ENCODE measurements at regions not wholly inside any gene's neighbourhood (a gene's known extent, or its start where the extent isn't known, plus 50 kb on each side); places are given as distances from the start of the nearest gene placed in this dataset.

DNA sequence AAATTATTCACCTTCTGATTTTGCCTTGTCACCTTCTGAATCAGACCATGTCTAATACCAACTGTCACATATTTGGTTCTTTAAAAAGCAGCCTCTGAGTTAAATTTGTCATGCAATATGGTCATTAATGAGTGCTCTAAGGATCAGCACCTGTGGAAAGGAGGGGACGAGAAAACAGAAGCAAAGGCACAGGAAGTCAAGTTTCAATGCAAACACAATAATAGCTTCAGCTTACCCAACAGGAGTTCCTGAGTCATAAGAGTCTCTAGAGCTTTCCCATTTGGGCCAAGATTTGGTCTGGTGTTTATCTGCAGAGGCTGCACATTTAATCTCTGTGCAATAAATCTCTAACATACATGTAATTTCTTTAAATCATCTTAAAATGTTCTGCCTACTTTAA is 889.8 kb downstream of the CDH8 start:
- H3K4me3 ChIP-seq (ENCODE audit: low read length): no peak overlapping the region
- no peaks in the 10 kb centered on the region for H3K9me2 ChIP-seq (replicated peaks; ENCODE audit: low read length)
- no peaks in the 10 kb centered on the region for H3K79me2 ChIP-seq (ENCODE audit: low read length)
- no peak overlapping the region for H2AFZ ChIP-seq (ENCODE audit: low read length)
- no peaks in the 10 kb centered on the region for H3K36me3 ChIP-seq (ENCODE audit: low read depth, low read length)
- H4K20me1 ChIP-seq (ENCODE audit: low read length): no peaks in the 10 kb centered on the region
- H3K27me3 ChIP-seq (ENCODE audit: low read length): no peaks in the 10 kb centered on the region
- no peaks in the 10 kb centered on the region for H3K9me3 ChIP-seq (ENCODE audit: low read length)
- no peak for TF ChIP-seq EZH2phosphoT487 (IDR thresholded peaks at IDR 0.05; ENCODE audit: borderline replicate concordance, low read length)
- TF ChIP-seq, protein P1, sequence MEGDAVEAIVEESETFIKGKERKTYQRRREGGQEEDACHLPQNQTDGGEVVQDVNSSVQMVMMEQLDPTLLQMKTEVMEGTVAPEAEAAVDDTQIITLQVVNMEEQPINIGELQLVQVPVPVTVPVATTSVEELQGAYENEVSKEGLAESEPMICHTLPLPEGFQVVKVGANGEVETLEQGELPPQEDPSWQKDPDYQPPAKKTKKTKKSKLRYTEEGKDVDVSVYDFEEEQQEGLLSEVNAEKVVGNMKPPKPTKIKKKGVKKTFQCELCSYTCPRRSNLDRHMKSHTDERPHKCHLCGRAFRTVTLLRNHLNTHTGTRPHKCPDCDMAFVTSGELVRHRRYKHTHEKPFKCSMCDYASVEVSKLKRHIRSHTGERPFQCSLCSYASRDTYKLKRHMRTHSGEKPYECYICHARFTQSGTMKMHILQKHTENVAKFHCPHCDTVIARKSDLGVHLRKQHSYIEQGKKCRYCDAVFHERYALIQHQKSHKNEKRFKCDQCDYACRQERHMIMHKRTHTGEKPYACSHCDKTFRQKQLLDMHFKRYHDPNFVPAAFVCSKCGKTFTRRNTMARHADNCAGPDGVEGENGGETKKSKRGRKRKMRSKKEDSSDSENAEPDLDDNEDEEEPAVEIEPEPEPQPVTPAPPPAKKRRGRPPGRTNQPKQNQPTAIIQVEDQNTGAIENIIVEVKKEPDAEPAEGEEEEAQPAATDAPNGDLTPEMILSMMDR (conservative IDR thresholded peaks at IDR 0.05; ENCODE audit: low read depth, low read length): no peak
- no peak for TF ChIP-seq EZH2 (IDR thresholded peaks at IDR 0.05; ENCODE audit: low read length, unreplicated experiment)
- no peak overlapping the region for H3K4me2 ChIP-seq (ENCODE audit: low read length)
- BruUV-seq (replicated peaks): no TSS peak
- intact Hi-C loops (cut with micrococcal nuclease): no loop called here
- DNase-seq: no peak
- H3K27ac ChIP-seq (ENCODE audit: low read length): no peak overlapping the region
- no peaks in the 10 kb centered on the region for H3K4me1 ChIP-seq (ENCODE audit: insufficient read depth, low read length)
- POLR2A ChIA-PET (ENCODE audit: unreplicated experiment): no interaction called here
- ATAC-seq: no peak
- CTCF ChIA-PET: no interaction called here
- no peaks in the 10 kb centered on the region for H3F3A ChIP-seq (ENCODE audit: low read length, unreplicated experiment)
- no peak overlapping the region for H3K9ac ChIP-seq (ENCODE audit: low read length)

DNA sequence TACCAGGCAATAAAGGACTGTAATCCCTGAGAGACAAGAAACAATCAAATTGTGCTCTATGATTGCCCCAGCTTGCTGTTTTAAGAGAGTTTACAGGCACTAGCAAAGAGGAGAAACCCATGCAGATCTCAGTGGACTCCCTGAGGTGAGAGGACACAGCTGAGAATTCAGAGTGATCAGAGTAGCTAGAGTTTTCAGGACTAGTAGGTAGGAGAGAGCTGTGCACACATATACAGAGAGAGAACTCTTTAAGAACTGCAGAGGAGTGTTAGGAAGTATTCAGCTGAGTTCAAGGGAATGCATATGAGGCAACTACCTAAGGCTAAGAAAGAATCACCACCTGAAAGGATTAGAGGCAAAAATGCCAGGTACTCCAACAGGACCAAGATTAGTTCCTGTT is 904.8 kb downstream of the CDH8 start:
- Histone ChIP-seq H3K9me3 (ENCODE audit: low read length) (no peaks in the 10 kb centered on the region), H3K4me1 (ENCODE audit: insufficient read depth, low read length) (no peaks in the 10 kb centered on the region), H3K79me2 (ENCODE audit: low read length) (no peaks in the 10 kb centered on the region), H3K4me2 (ENCODE audit: low read length) (no peak overlapping the region), H3K27me3 (ENCODE audit: low read length) (no peaks in the 10 kb centered on the region), H3K9me2 (replicated peaks; ENCODE audit: low read length) (no peaks in the 10 kb centered on the region), H3F3A (ENCODE audit: low read length, unreplicated experiment) (no peaks in the 10 kb centered on the region), H3K36me3 (ENCODE audit: low read depth, low read length) (no peaks in the 10 kb centered on the region), H3K9ac (ENCODE audit: low read length) (no peak overlapping the region), H3K4me3 (ENCODE audit: low read length) (no peak overlapping the region), H2AFZ (ENCODE audit: low read length) (no peak overlapping the region), H3K27ac (ENCODE audit: low read length) (no peak overlapping the region), H4K20me1 (ENCODE audit: low read length) (no peaks in the 10 kb centered on the region)
- DNase-seq (no peak), ATAC-seq (no peak)
- TF ChIP-seq, protein P1 (conservative IDR thresholded peaks at IDR 0.05; ENCODE audit: low read depth, low read length): no peak
- TF ChIP-seq EZH2 (IDR thresholded peaks at IDR 0.05; ENCODE audit: low read length, unreplicated experiment): no peak
- no peak for TF ChIP-seq EZH2phosphoT487 (IDR thresholded peaks at IDR 0.05; ENCODE audit: borderline replicate concordance, low read length)
- POLR2A ChIA-PET (ENCODE audit: unreplicated experiment): no interaction called here
- CTCF ChIA-PET: no interaction called here
- intact Hi-C loops (cut with micrococcal nuclease): no loop called here
- no TSS peak for BruUV-seq (replicated peaks)

DNA sequence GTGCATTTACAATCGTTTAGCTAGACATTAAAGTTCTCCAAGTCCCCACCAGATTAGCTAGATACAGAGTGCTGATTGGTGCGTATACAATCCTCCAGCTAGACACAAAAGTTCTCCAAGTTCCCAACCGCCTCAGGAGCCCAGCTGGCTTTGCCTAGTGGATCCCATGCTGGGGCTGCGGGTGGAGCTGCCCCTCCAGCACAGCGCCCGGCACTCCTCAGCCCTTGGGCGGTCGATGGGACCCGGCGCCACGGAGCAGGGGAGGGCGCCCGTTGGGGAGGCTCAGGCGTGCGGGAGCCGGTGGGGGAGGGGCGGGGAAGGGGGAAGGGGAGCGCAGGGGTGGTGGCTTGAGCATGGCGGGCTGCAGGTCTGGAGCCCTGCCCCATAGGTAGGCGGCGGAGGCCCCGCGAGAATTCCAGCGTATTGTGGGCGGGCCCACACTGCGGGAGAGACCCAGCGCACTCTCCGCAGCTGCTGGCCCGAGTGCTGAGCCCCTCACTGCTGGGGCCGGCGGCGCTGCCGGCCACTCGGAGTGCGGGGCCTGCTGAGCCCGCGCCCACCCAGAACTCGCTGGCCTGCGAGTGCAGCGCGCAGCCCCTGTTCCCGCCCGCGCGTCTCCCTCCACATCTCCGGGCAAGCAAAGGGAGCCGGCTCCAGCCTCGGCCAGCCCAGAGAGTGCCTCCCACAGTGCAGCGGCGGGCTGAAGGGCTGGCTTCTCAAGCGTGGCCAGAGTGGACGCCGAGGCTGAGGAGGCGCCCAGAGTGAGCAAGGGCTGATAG is 907.5 kb downstream of the CDH8 start:
- no peak overlapping the region for H3K4me2 ChIP-seq (ENCODE audit: low read length)
- no peaks in the 10 kb centered on the region for H3K4me1 ChIP-seq (ENCODE audit: insufficient read depth, low read length)
- intact Hi-C loops (cut with micrococcal nuclease): no loop called here
- H3K79me2 ChIP-seq (ENCODE audit: low read length): no peaks in the 10 kb centered on the region
- H3K36me3 ChIP-seq (ENCODE audit: low read depth, low read length): no peaks in the 10 kb centered on the region
- H2AFZ ChIP-seq (ENCODE audit: low read length): no peak overlapping the region
- H3K9me3 ChIP-seq (ENCODE audit: low read length): no peaks in the 10 kb centered on the region
- H3K9ac ChIP-seq (ENCODE audit: low read length): no peak overlapping the region
- TF ChIP-seq, protein P1 (conservative IDR thresholded peaks at IDR 0.05; ENCODE audit: low read depth, low read length): no peak
- DNase-seq (no peak), ATAC-seq (no peak)
- H3F3A ChIP-seq (ENCODE audit: low read length, unreplicated experiment): no peaks in the 10 kb centered on the region
- H4K20me1 ChIP-seq (ENCODE audit: low read length): no peaks in the 10 kb centered on the region
- no peak overlapping the region for H3K4me3 ChIP-seq (ENCODE audit: low read length)
- no peaks in the 10 kb centered on the region for H3K27me3 ChIP-seq (ENCODE audit: low read length)
- no peaks in the 10 kb centered on the region for H3K9me2 ChIP-seq (replicated peaks; ENCODE audit: low read length)
- CTCF ChIA-PET: no interaction called here
- H3K27ac ChIP-seq (ENCODE audit: low read length): no peak overlapping the region
- POLR2A ChIA-PET (ENCODE audit: unreplicated experiment): no interaction called here
- BruUV-seq (replicated peaks): no TSS peak

Data from PC-3 (cell line).